K562 (cell line): ENCODE measurements at regions not wholly inside any gene's neighbourhood (a gene's known extent, or its start where the extent isn't known, plus 50 kb on each side); places are given as distances from the start of the nearest gene placed in this dataset.

Source experiments
- E2F3 ChIP-seq: fragments of 250-450 bp; sonication (Bioruptor Pico); IDR thresholded peaks from 2 replicates; pipeline ENCODE4 v1.4.0; 2020; ENCODE audit warnings: mild to moderate bottlenecking
- HDAC2 ChIP-seq: fragments of 450-650 bp; IDR thresholded peaks from 2 replicates; pipeline ENCODE4 v1.6.1; 2016; ENCODE audit warnings: mild to moderate bottlenecking
- POLR2A ChIP-seq: fragments of 450-650 bp; conservative IDR thresholded peaks from 2 replicates; pipeline ENCODE4 v1.6.1; 2016
- POLR2AphosphoS5 ChIP-seq: IDR thresholded peaks from 2 replicates; pipeline ENCODE4 v1.6.1; 2011; ENCODE audit warnings: mild to moderate bottlenecking, low read depth, low read length, moderate library complexity; ENCODE audit not compliant: control insufficient read depth, insufficient read depth
- RAD21 ChIP-seq, 2 experiments: fragments of 250-450 bp in 1 of 2; fragments of 450-650 bp in 1 of 2; sonication (Bioruptor Pico) in 1 of 2; formaldehyde crosslinking in 1 of 2; IDR thresholded peaks in 1 of 2; conservative IDR thresholded peaks in 1 of 2; 2 replicates each; pipeline versions ENCODE4 v1.4.0 to v1.8.0; 2020 to 2022; ENCODE audit warnings: mild to moderate bottlenecking in 2 of 2, moderate library complexity in 1 of 2
- TAF1 ChIP-seq: IDR thresholded peaks from 2 replicates; pipeline ENCODE4 v1.6.1; 2011; ENCODE audit warnings: mild to moderate bottlenecking, low read length, moderate library complexity; ENCODE audit not compliant: insufficient read depth, control insufficient read depth, severe bottlenecking; ENCODE audit errors: extremely low read depth
- TF ChIP-seq, protein P1 (sequence below), 2 experiments: fragments of 450-650 bp; formaldehyde crosslinking in 1 of 2; IDR thresholded peaks; 2 replicates each; pipeline versions ENCODE4 v1.4.0 to v1.6.1; 2014 to 2020; ENCODE audit warnings: mild to moderate bottlenecking in 2 of 2, borderline replicate concordance in 1 of 2, low read depth in 1 of 2
- TF ChIP-seq, protein P2 (sequence below): fragments of 250-450 bp; sonication (Bioruptor Pico); IDR thresholded peaks from 2 replicates; pipeline ENCODE4 v1.8.0; 2022; ENCODE audit warnings: moderate library complexity, mild to moderate bottlenecking, inconsistent platforms
- TF ChIP-seq, protein P3 (sequence below): sonication (generic); formaldehyde crosslinking; IDR thresholded peaks from 2 replicates; pipeline ENCODE4 v1.8.0; 2022; ENCODE audit warnings: missing genetic modification reagents, mild to moderate bottlenecking, borderline replicate concordance
- TF ChIP-seq, protein P4 (sequence below): fragments of 150-350 bp; conservative IDR thresholded peaks from 2 replicates; pipeline ENCODE4 v1.6.1; 2014; ENCODE audit warnings: low read length

DNA sequence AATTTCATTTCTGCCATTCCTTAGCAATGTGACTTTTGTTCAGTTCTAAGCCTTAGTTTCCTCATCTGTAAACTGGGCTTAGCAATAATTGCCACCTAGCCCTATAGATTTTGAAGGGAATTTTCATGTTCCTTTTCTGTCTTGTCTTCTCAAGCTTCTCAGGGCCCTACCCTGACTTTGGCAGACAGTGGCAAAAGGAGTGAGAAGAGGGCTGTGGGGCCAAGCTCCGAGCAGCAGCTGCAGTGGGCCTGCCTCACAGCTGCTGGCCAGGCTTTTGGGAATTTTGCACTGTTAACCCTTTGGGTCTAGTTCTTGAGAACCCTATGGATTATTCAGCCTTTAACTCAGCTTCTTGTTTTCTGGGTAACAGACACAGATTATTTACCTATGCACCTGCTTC lies 67.6 kb upstream of the IGSF1 start:
- TF ChIP-seq POLR2A (no peak), HDAC2 (no peak), POLR2AphosphoS5 (no peak), TAF1 (no peak), RAD21 (CRISPR knock-in tag; conservative IDR thresholded peaks at IDR 0.05 in 1 of 2, IDR thresholded peaks at IDR 0.05 in 1 of 2) (no peak), E2F3 (no peak)
- TF ChIP-seq, protein P1, sequence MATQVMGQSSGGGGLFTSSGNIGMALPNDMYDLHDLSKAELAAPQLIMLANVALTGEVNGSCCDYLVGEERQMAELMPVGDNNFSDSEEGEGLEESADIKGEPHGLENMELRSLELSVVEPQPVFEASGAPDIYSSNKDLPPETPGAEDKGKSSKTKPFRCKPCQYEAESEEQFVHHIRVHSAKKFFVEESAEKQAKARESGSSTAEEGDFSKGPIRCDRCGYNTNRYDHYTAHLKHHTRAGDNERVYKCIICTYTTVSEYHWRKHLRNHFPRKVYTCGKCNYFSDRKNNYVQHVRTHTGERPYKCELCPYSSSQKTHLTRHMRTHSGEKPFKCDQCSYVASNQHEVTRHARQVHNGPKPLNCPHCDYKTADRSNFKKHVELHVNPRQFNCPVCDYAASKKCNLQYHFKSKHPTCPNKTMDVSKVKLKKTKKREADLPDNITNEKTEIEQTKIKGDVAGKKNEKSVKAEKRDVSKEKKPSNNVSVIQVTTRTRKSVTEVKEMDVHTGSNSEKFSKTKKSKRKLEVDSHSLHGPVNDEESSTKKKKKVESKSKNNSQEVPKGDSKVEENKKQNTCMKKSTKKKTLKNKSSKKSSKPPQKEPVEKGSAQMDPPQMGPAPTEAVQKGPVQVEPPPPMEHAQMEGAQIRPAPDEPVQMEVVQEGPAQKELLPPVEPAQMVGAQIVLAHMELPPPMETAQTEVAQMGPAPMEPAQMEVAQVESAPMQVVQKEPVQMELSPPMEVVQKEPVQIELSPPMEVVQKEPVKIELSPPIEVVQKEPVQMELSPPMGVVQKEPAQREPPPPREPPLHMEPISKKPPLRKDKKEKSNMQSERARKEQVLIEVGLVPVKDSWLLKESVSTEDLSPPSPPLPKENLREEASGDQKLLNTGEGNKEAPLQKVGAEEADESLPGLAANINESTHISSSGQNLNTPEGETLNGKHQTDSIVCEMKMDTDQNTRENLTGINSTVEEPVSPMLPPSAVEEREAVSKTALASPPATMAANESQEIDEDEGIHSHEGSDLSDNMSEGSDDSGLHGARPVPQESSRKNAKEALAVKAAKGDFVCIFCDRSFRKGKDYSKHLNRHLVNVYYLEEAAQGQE (IDR thresholded peaks at IDR 0.05; ENCODE audit: borderline replicate concordance): no peak
- TF ChIP-seq, protein P1 (CRISPR knock-in tag; IDR thresholded peaks at IDR 0.05; ENCODE audit: low read depth): no peak
- TF ChIP-seq, protein P2, sequence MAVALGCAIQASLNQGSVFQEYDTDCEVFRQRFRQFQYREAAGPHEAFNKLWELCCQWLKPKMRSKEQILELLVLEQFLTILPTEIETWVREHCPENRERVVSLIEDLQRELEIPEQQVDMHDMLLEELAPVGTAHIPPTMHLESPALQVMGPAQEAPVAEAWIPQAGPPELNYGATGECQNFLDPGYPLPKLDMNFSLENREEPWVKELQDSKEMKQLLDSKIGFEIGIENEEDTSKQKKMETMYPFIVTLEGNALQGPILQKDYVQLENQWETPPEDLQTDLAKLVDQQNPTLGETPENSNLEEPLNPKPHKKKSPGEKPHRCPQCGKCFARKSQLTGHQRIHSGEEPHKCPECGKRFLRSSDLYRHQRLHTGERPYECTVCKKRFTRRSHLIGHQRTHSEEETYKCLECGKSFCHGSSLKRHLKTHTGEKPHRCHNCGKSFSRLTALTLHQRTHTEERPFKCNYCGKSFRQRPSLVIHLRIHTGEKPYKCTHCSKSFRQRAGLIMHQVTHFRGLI (CRISPR knock-in tag): no peak
- TF ChIP-seq, protein P3, sequence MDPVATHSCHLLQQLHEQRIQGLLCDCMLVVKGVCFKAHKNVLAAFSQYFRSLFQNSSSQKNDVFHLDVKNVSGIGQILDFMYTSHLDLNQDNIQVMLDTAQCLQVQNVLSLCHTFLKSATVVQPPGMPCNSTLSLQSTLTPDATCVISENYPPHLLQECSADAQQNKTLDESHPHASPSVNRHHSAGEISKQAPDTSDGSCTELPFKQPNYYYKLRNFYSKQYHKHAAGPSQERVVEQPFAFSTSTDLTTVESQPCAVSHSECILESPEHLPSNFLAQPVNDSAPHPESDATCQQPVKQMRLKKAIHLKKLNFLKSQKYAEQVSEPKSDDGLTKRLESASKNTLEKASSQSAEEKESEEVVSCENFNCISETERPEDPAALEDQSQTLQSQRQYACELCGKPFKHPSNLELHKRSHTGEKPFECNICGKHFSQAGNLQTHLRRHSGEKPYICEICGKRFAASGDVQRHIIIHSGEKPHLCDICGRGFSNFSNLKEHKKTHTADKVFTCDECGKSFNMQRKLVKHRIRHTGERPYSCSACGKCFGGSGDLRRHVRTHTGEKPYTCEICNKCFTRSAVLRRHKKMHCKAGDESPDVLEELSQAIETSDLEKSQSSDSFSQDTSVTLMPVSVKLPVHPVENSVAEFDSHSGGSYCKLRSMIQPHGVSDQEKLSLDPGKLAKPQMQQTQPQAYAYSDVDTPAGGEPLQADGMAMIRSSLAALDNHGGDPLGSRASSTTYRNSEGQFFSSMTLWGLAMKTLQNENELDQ (CRISPR knock-in tag): no peak
- TF ChIP-seq, protein P4, sequence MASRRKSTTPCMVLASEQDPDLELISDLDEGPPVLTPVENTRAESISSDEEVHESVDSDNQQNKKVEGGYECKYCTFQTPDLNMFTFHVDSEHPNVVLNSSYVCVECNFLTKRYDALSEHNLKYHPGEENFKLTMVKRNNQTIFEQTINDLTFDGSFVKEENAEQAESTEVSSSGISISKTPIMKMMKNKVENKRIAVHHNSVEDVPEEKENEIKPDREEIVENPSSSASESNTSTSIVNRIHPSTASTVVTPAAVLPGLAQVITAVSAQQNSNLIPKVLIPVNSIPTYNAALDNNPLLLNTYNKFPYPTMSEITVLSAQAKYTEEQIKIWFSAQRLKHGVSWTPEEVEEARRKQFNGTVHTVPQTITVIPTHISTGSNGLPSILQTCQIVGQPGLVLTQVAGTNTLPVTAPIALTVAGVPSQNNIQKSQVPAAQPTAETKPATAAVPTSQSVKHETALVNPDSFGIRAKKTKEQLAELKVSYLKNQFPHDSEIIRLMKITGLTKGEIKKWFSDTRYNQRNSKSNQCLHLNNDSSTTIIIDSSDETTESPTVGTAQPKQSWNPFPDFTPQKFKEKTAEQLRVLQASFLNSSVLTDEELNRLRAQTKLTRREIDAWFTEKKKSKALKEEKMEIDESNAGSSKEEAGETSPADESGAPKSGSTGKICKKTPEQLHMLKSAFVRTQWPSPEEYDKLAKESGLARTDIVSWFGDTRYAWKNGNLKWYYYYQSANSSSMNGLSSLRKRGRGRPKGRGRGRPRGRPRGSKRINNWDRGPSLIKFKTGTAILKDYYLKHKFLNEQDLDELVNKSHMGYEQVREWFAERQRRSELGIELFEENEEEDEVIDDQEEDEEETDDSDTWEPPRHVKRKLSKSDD: no peak
